SK-N-SH (cell line): ENCODE measurements at regions not wholly inside any gene's neighbourhood (a gene's known extent, or its start where the extent isn't known, plus 50 kb on each side); places are given as distances from the start of the nearest gene placed in this dataset.

Experiments used
- CTCF ChIA-PET: fragments of 300-600, 350-600 bp; formaldehyde crosslinking; extraction: SDS; loops from one replicate; lab custom pipeline; 2021; lab: Yijun Ruan, JAX
- POLR2A ChIA-PET: fragments of 350-600 bp; sonication (Branson Sonifier 250); formaldehyde crosslinking; extraction: SDS; loops from one replicate; lab custom pipeline; 2020; ENCODE audit warnings: antibody characterized with exemption, inconsistent platforms; lab: Yijun Ruan, JAX
- DNase-seq: peaks from one replicate; pipeline ENCODE4 v3.0.0; 2012
- H2AFZ ChIP-seq: fragments of 200-600 bp; sonication (generic); 2 replicates; pipeline ENCODE4 v1.8.1; 2016; ENCODE audit warnings: antibody characterized with exemption, mild to moderate bottlenecking, low read depth
- H3F3A ChIP-seq: fragments of 200-600 bp; sonication (generic); replicated peaks from 2 replicates; pipeline ENCODE3; 2016; ENCODE audit warnings: antibody characterized with exemption, mild to moderate bottlenecking; ENCODE audit not compliant: insufficient read depth
- H3K27ac ChIP-seq, 2 experiments: fragments of 200-500 bp in 1 of 2; fragments of 200-600 bp in 1 of 2; sonication (Bioruptor generic) in 1 of 2; sonication (generic), shearing (Covaris generic) in 1 of 2; 2 replicates each; pipeline versions ENCODE4 v1.5.1 to v1.6.1; 2014 to 2016; ENCODE audit warnings: low read depth in 2 of 2, inconsistent platforms in 1 of 2, low read length in 1 of 2, mild to moderate bottlenecking in 1 of 2, mixed read lengths in 1 of 2
- H3K27me3 ChIP-seq: fragments of 200-600 bp; sonication (generic), shearing (Covaris generic); 2 replicates; pipeline ENCODE4 v1.6.1; 2016; ENCODE audit warnings: mixed run types; ENCODE audit not compliant: insufficient read depth
- H3K36me3 ChIP-seq, 2 experiments: fragments of 200-500 bp in 1 of 2; fragments of 200-600 bp in 1 of 2; sonication (Bioruptor generic) in 1 of 2; sonication (generic) in 1 of 2; replicated peaks in 1 of 2; 2 replicates each; pipeline versions ENCODE3 to v1.5.1; 2014 to 2016; ENCODE audit warnings: low read length in 1 of 2, mild to moderate bottlenecking in 1 of 2; ENCODE audit not compliant: insufficient read depth in 2 of 2, control insufficient read depth in 1 of 2
- H3K4me1 ChIP-seq, 2 experiments: fragments of 200-500 bp in 1 of 2; fragments of 200-600 bp in 1 of 2; sonication (Bioruptor generic) in 1 of 2; sonication (generic), shearing (Covaris generic) in 1 of 2; 2 replicates each; pipeline versions ENCODE4 v1.5.1 to v1.6.1; 2014 to 2016; ENCODE audit warnings: low read depth in 1 of 2, low read length in 1 of 2, mixed run types in 1 of 2; ENCODE audit not compliant: insufficient read depth in 2 of 2, control insufficient read depth in 1 of 2
- H3K4me2 ChIP-seq: fragments of 200-600 bp; sonication (generic), shearing (Covaris generic); 2 replicates; pipeline ENCODE4 v1.6.1; 2017; ENCODE audit warnings: mixed run types
- H3K4me3 ChIP-seq, 2 experiments: fragments of 200-500 bp in 1 of 2; fragments of 200-600 bp in 1 of 2; sonication (Bioruptor generic) in 1 of 2; sonication (generic), shearing (Covaris generic) in 1 of 2; 2 replicates each; pipeline versions ENCODE4 v1.5.1 to v1.8.1; 2014 to 2016; ENCODE audit warnings: low read depth in 2 of 2, inconsistent platforms in 1 of 2, low read length in 1 of 2, mild to moderate bottlenecking in 1 of 2, mixed read lengths in 1 of 2, moderate library complexity in 1 of 2
- H3K79me2 ChIP-seq: fragments of 200-600 bp; sonication (generic); 2 replicates; pipeline ENCODE4 v1.8.1; 2017; ENCODE audit warnings: mild to moderate bottlenecking; ENCODE audit not compliant: insufficient read depth
- H3K9ac ChIP-seq: fragments of 200-600 bp; sonication (generic); 2 replicates; pipeline ENCODE4 v1.6.1; 2017; ENCODE audit warnings: mixed run types
- H3K9me2 ChIP-seq: fragments of 200-600 bp; sonication (generic); 2 replicates; pipeline ENCODE4 v1.6.1; 2017; ENCODE audit warnings: mixed run types
- H3K9me3 ChIP-seq: fragments of 200-600 bp; sonication (generic); 2 replicates; pipeline ENCODE4 v1.6.1; 2017; ENCODE audit warnings: mixed run types, mild to moderate bottlenecking, moderate library complexity
- H4K20me1 ChIP-seq: fragments of 200-600 bp; sonication (generic); 2 replicates; pipeline ENCODE4 v1.6.1; 2017; ENCODE audit warnings: mild to moderate bottlenecking, mixed run types; ENCODE audit not compliant: insufficient read depth
- GABPA ChIP-seq: IDR thresholded peaks from 2 replicates; pipeline ENCODE4 v1.4.0; 2012; ENCODE audit warnings: low read depth, mild to moderate bottlenecking
- JUND ChIP-seq: IDR thresholded peaks from 2 replicates; pipeline ENCODE4 v1.4.0; 2012
- NFIC ChIP-seq: IDR thresholded peaks from 2 replicates; pipeline ENCODE4 v1.4.0; 2012; ENCODE audit warnings: borderline replicate concordance
- NRF1 ChIP-seq: IDR thresholded peaks from 2 replicates; pipeline ENCODE4 v1.6.1; 2012; ENCODE audit warnings: low read depth, mild to moderate bottlenecking, low read length
- RCOR1 ChIP-seq: fragments of 150-350 bp; IDR thresholded peaks from 2 replicates; pipeline ENCODE4 v1.6.1; 2017; ENCODE audit warnings: antibody characterized with exemption, low read length
- SIN3A ChIP-seq: IDR thresholded peaks from 2 replicates; pipeline ENCODE4 v1.6.1; 2012; ENCODE audit warnings: low read depth, mild to moderate bottlenecking, low read length, moderate library complexity, borderline replicate concordance
- TCF12 ChIP-seq: IDR thresholded peaks from 2 replicates; pipeline ENCODE4 v1.4.0; 2012
- TEAD4 ChIP-seq: IDR thresholded peaks from 2 replicates; pipeline ENCODE4 v1.4.0; 2012; ENCODE audit warnings: mild to moderate bottlenecking, borderline replicate concordance; ENCODE audit not compliant: insufficient read depth
- whole genome bisulfite sequencing: methylation state at CpG from one replicate; pipeline ENCODE4 v1.1.6; 2017; ENCODE audit warnings: low lambda C conversion rate; 5-methylcytosine and 5-hydroxymethylcytosine counted together
- TF ChIP-seq, protein P1 (sequence below): IDR thresholded peaks from 2 replicates; pipeline ENCODE4 v1.6.1; 2012; ENCODE audit warnings: mild to moderate bottlenecking, low read depth, low read length, moderate library complexity
- TF ChIP-seq, protein P2 (sequence below): IDR thresholded peaks from 2 replicates; pipeline ENCODE4; 2012
- TF ChIP-seq, protein P3 (sequence below): fragments of 200-600 bp; sonication (generic); IDR thresholded peaks from 2 replicates; pipeline ENCODE4 v1.6.1; 2017; ENCODE audit warnings: antibody characterized with exemption, mild to moderate bottlenecking, moderate library complexity
- TF ChIP-seq, protein P4 (sequence below): fragments of 150-350 bp; IDR thresholded peaks from 2 replicates; pipeline ENCODE4 v1.6.1; 2016; ENCODE audit warnings: mild to moderate bottlenecking, low read depth, low read length

DNA sequence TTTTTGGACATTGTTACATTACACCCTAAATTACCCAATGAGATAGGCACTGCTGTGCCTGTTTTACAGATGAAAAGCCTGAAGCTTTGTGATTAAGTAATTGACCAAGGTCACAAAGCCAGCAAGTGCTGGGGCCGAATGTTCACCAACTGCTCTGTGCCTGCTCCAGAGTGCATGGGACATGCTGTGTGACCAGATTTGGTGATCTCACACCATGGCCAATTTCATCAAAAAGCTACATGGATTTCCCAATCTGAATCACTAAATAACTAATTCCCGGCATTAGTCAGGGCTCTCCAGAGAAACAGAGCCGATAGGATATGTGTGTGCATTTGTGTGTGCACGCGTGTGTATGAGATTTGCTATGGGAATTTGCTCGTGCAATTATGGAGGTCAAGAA, 228.3 kb upstream of the ECI2 start:
- H3K9me3 ChIP-seq, result no peaks in the 10 kb centered on the region
- 71% methylated on average over 6 of the region's 6 CpGs for WGBS
- no peaks in the 10 kb centered on the region for H3K9me2 ChIP-seq
- H3K4me3 ChIP-seq, result no peak overlapping the region
- H3K27me3 ChIP-seq, result no peaks in the 10 kb centered on the region
- H3K79me2 ChIP-seq, result no peaks in the 10 kb centered on the region
- H3K27ac ChIP-seq, result no peak overlapping the region
- ChIA-PET POLR2A (no interaction called here), CTCF (no interaction called here)
- peaks cover 0 to 5% of the 10 kb centered on the region in 2 experiments; a peak in 1 of 4 replicates for H3K4me1 ChIP-seq
- no peak overlapping the region for H3K4me2 ChIP-seq
- no peak overlapping the region for H2AFZ ChIP-seq
- DNase-seq, result no peak
- no peaks in the 10 kb centered on the region for H4K20me1 ChIP-seq
- TF ChIP-seq, protein P1, sequence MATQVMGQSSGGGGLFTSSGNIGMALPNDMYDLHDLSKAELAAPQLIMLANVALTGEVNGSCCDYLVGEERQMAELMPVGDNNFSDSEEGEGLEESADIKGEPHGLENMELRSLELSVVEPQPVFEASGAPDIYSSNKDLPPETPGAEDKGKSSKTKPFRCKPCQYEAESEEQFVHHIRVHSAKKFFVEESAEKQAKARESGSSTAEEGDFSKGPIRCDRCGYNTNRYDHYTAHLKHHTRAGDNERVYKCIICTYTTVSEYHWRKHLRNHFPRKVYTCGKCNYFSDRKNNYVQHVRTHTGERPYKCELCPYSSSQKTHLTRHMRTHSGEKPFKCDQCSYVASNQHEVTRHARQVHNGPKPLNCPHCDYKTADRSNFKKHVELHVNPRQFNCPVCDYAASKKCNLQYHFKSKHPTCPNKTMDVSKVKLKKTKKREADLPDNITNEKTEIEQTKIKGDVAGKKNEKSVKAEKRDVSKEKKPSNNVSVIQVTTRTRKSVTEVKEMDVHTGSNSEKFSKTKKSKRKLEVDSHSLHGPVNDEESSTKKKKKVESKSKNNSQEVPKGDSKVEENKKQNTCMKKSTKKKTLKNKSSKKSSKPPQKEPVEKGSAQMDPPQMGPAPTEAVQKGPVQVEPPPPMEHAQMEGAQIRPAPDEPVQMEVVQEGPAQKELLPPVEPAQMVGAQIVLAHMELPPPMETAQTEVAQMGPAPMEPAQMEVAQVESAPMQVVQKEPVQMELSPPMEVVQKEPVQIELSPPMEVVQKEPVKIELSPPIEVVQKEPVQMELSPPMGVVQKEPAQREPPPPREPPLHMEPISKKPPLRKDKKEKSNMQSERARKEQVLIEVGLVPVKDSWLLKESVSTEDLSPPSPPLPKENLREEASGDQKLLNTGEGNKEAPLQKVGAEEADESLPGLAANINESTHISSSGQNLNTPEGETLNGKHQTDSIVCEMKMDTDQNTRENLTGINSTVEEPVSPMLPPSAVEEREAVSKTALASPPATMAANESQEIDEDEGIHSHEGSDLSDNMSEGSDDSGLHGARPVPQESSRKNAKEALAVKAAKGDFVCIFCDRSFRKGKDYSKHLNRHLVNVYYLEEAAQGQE, result no peak
- TF ChIP-seq GABPA, result no peak
- no peak for TF ChIP-seq NFIC
- TF ChIP-seq TEAD4, result no peak
- no peak for TF ChIP-seq NRF1
- TF ChIP-seq, protein P2, sequence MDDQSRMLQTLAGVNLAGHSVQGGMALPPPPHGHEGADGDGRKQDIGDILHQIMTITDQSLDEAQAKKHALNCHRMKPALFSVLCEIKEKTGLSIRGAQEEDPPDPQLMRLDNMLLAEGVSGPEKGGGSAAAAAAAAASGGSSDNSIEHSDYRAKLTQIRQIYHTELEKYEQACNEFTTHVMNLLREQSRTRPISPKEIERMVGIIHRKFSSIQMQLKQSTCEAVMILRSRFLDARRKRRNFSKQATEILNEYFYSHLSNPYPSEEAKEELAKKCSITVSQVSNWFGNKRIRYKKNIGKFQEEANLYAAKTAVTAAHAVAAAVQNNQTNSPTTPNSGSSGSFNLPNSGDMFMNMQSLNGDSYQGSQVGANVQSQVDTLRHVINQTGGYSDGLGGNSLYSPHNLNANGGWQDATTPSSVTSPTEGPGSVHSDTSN, result no peak
- no peak for TF ChIP-seq RCOR1
- TF ChIP-seq, protein P3, sequence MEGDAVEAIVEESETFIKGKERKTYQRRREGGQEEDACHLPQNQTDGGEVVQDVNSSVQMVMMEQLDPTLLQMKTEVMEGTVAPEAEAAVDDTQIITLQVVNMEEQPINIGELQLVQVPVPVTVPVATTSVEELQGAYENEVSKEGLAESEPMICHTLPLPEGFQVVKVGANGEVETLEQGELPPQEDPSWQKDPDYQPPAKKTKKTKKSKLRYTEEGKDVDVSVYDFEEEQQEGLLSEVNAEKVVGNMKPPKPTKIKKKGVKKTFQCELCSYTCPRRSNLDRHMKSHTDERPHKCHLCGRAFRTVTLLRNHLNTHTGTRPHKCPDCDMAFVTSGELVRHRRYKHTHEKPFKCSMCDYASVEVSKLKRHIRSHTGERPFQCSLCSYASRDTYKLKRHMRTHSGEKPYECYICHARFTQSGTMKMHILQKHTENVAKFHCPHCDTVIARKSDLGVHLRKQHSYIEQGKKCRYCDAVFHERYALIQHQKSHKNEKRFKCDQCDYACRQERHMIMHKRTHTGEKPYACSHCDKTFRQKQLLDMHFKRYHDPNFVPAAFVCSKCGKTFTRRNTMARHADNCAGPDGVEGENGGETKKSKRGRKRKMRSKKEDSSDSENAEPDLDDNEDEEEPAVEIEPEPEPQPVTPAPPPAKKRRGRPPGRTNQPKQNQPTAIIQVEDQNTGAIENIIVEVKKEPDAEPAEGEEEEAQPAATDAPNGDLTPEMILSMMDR, result no peak
- TF ChIP-seq, protein P4, sequence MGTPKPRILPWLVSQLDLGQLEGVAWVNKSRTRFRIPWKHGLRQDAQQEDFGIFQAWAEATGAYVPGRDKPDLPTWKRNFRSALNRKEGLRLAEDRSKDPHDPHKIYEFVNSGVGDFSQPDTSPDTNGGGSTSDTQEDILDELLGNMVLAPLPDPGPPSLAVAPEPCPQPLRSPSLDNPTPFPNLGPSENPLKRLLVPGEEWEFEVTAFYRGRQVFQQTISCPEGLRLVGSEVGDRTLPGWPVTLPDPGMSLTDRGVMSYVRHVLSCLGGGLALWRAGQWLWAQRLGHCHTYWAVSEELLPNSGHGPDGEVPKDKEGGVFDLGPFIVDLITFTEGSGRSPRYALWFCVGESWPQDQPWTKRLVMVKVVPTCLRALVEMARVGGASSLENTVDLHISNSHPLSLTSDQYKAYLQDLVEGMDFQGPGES, result no peak
- no peak for TF ChIP-seq JUND
- TF ChIP-seq SIN3A, result no peak
- TF ChIP-seq TCF12, result no peak
- H3F3A ChIP-seq, result no peaks in the 10 kb centered on the region
- H3K9ac ChIP-seq, result no peak overlapping the region
- no peaks in the 10 kb centered on the region for H3K36me3 ChIP-seq
